ENCODE measurements at regions not wholly inside any gene's neighbourhood (a gene's known extent, or its start where the extent isn't known, plus 50 kb on each side); places are given as distances from the start of the nearest gene placed in this dataset.

GRCh38 chr5:135655468-135655815 is 76.7 kb upstream of the CXCL14 start:
- no peak overlapping the region for H3K27ac ChIP-seq (ENCODE audit: control insufficient read depth, insufficient read depth)
- H3K36me3 ChIP-seq (ENCODE audit: control insufficient read depth in 2 of 2, insufficient read depth in 2 of 2, low read length in 1 of 2): no peaks in the 10 kb centered on the region
- no peak overlapping the region for H2AFZ ChIP-seq (ENCODE audit: control insufficient read depth, low read depth, low read length)
- no peaks in the 10 kb centered on the region for H3K4me1 ChIP-seq (ENCODE audit: control insufficient read depth, insufficient read depth, low read length)
- ChIA-PET RAD21 (ENCODE audit: unreplicated experiment) (no interaction called here), SMC1A (ENCODE audit: uncharacterized antibody, unreplicated experiment) (no interaction called here), POLR2A (no interaction called here), CTCF (no interaction called here)
- H3K4me2 ChIP-seq (ENCODE audit: control insufficient read depth, insufficient read depth): no peak overlapping the region
- no peaks in the 10 kb centered on the region for H3K79me2 ChIP-seq (ENCODE audit: control insufficient read depth, insufficient read depth, low read length)
- no peaks in the 10 kb centered on the region for H4K20me1 ChIP-seq (ENCODE audit: control insufficient read depth, insufficient read depth)
- DNase-seq (ENCODE audit: low read depth, low spot score): no peak
- no peak overlapping the region for H3K4me3 ChIP-seq
- H3K9me3 ChIP-seq (replicated peaks; ENCODE audit: control insufficient read depth, insufficient read depth, low read length): peaks cover 1% of the 10 kb centered on the region; the same call in 2 of the 3 replicates
- no peak for ATAC-seq
- in situ Hi-C loops (cut with MboI) (no loop called here), intact Hi-C loops (cut with micrococcal nuclease; ENCODE audit: unreplicated experiment) (no loop called here)
- no peaks in the 10 kb centered on the region; a peak in 1 of 4 replicates for H3K27me3 ChIP-seq (replicated peaks in 1 of 2; ENCODE audit: control insufficient read depth in 2 of 2, insufficient read depth in 2 of 2, low read length in 1 of 2)
- no TSS peak for BruUV-seq (replicated peaks)
- H3K9ac ChIP-seq (ENCODE audit: control insufficient read depth, insufficient read depth, low read length): no peak overlapping the region
- WGBS (ENCODE audit: insufficient coverage, insufficient replicate concordance, low lambda C conversion rate, missing lambda C conversion rate): 49% methylated on average over 4 of the region's 4 CpGs
- TF ChIP-seq HDGF (IDR thresholded peaks at IDR 0.05) (no peak), ZNF274 (IDR thresholded peaks at IDR 0.05; ENCODE audit: insufficient read depth, insufficient read length) (no peak), ZBTB11 (CRISPR knock-in tag; IDR thresholded peaks at IDR 0.05) (no peak), NR2C1 (IDR thresholded peaks at IDR 0.05) (no peak), BMI1 (IDR thresholded peaks at IDR 0.05; ENCODE audit: borderline replicate concordance) (no peak), NFXL1 (IDR thresholded peaks at IDR 0.05; ENCODE audit: borderline replicate concordance) (no peak), PBX3 (IDR thresholded peaks at IDR 0.05; ENCODE audit: insufficient replicate concordance, low read depth, low read length) (no peak), NRF1 (conservative IDR thresholded peaks at IDR 0.05; ENCODE audit: low read depth, low read length) (no peak), NFYA (IDR thresholded peaks at IDR 0.05; ENCODE audit: borderline replicate concordance, low read depth, low read length) (no peak), KDM1A (IDR thresholded peaks at IDR 0.05; ENCODE audit: borderline replicate concordance) (no peak), NBN (IDR thresholded peaks at IDR 0.05) (no peak), YBX1 (IDR thresholded peaks at IDR 0.05) (no peak), CEBPB (IDR thresholded peaks at IDR 0.05; ENCODE audit: borderline replicate concordance in 1 of 2, low read depth in 2 of 2, low read length in 2 of 2) (no peak), POLR2AphosphoS2 (IDR thresholded peaks at IDR 0.05; ENCODE audit: low read depth, low read length) (no peak), RAD21 (IDR thresholded peaks at IDR 0.05; ENCODE audit: insufficient read depth, low read depth, low read length) (no peak), SIX5 (IDR thresholded peaks at IDR 0.05; ENCODE audit: low read depth, low read length, severe bottlenecking) (no peak)
- TF ChIP-seq, protein P1, sequence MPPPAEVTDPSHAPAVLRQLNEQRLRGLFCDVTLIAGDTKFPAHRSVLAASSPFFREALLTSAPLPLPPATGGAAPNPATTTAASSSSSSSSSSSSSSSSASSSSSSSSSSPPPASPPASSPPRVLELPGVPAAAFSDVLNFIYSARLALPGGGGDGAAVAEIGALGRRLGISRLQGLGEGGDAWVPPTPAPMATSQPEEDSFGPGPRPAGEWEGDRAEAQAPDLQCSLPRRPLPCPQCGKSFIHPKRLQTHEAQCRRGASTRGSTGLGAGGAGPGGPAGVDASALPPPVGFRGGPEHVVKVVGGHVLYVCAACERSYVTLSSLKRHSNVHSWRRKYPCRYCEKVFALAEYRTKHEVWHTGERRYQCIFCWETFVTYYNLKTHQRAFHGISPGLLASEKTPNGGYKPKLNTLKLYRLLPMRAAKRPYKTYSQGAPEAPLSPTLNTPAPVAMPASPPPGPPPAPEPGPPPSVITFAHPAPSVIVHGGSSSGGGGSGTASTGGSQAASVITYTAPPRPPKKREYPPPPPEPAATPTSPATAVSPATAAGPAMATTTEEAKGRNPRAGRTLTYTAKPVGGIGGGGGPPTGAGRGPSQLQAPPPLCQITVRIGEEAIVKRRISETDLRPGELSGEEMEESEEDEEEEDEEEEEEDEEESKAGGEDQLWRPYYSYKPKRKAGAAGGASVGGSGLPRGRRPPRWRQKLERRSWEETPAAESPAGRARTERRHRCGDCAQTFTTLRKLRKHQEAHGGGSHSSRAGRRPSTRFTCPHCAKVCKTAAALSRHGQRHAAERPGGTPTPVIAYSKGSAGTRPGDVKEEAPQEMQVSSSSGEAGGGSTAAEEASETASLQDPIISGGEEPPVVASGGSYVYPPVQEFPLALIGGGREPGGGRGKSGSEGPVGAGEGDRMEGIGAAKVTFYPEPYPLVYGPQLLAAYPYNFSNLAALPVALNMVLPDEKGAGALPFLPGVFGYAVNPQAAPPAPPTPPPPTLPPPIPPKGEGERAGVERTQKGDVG (CRISPR knock-in tag; IDR thresholded peaks at IDR 0.05): no peak
- TF ChIP-seq, protein P2, sequence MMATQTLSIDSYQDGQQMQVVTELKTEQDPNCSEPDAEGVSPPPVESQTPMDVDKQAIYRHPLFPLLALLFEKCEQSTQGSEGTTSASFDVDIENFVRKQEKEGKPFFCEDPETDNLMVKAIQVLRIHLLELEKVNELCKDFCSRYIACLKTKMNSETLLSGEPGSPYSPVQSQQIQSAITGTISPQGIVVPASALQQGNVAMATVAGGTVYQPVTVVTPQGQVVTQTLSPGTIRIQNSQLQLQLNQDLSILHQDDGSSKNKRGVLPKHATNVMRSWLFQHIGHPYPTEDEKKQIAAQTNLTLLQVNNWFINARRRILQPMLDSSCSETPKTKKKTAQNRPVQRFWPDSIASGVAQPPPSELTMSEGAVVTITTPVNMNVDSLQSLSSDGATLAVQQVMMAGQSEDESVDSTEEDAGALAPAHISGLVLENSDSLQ (IDR thresholded peaks at IDR 0.05): no peak
- FAIRE-seq: no peak

Measured in GM12878 (cell line).